B cell (primary cell): ENCODE measurements at regions not wholly inside any gene's neighbourhood (a gene's known extent, or its start where the extent isn't known, plus 50 kb on each side); places are given as distances from the start of the nearest gene placed in this dataset.

Experiments used
- CTCF ChIP-seq: fragments of 200-600 bp; IDR thresholded peaks from one replicate; pipeline ENCODE4 v1.8.0; 2022; ENCODE audit warnings: antibody characterized with exemption, mild to moderate bottlenecking
- EZH2 ChIP-seq: IDR thresholded peaks from 2 replicates; pipeline ENCODE4 v1.6.1; 2012; ENCODE audit warnings: borderline replicate concordance, low read depth, mild to moderate bottlenecking, moderate library complexity, low read length; ENCODE audit not compliant: insufficient read depth, poor library complexity, severe bottlenecking

DNA sequence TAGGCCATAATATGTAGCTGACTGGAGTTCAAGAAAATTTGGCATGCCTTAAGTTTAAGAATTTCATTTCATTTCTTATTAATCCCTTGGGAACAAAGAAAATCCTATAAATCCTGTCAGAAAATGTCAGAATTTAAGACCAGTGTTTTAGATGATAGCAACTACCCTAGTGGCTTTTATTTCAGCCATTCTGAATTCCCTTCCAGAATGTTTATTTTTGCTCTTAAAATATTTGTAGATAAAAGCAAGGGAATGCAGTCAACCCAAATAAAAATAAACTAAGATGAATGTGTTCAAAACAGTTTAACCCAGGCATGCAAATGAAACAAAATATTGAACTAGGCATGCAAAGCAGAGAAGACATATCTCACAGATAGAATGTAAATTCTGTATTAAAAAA lies 356.9 kb upstream of the LRRC4C start:
- TF ChIP-seq EZH2: no peak
- no peak for TF ChIP-seq CTCF
